SK-N-SH (cell line): ENCODE measurements at regions not wholly inside any gene's neighbourhood (a gene's known extent, or its start where the extent isn't known, plus 50 kb on each side); places are given as distances from the start of the nearest gene placed in this dataset.

Experiments
- CTCF ChIA-PET: fragments of 300-600, 350-600 bp; formaldehyde crosslinking; extraction: SDS; loops from one replicate; lab custom pipeline; 2021; lab: Yijun Ruan, JAX
- POLR2A ChIA-PET: fragments of 350-600 bp; sonication (Branson Sonifier 250); formaldehyde crosslinking; extraction: SDS; loops from one replicate; lab custom pipeline; 2020; ENCODE audit warnings: antibody characterized with exemption, inconsistent platforms; lab: Yijun Ruan, JAX
- DNase-seq: peaks from one replicate; pipeline ENCODE4 v3.0.0; 2012
- H2AFZ ChIP-seq: fragments of 200-600 bp; sonication (generic); 2 replicates; pipeline ENCODE4 v1.8.1; 2016; ENCODE audit warnings: antibody characterized with exemption, mild to moderate bottlenecking, low read depth
- H3F3A ChIP-seq: fragments of 200-600 bp; sonication (generic); replicated peaks from 2 replicates; pipeline ENCODE3; 2016; ENCODE audit warnings: antibody characterized with exemption, mild to moderate bottlenecking; ENCODE audit not compliant: insufficient read depth
- H3K27ac ChIP-seq, 2 experiments: fragments of 200-500 bp in 1 of 2; fragments of 200-600 bp in 1 of 2; sonication (Bioruptor generic) in 1 of 2; sonication (generic), shearing (Covaris generic) in 1 of 2; 2 replicates each; pipeline versions ENCODE4 v1.5.1 to v1.6.1; 2014 to 2016; ENCODE audit warnings: low read depth in 2 of 2, inconsistent platforms in 1 of 2, low read length in 1 of 2, mild to moderate bottlenecking in 1 of 2, mixed read lengths in 1 of 2
- H3K27me3 ChIP-seq: fragments of 200-600 bp; sonication (generic), shearing (Covaris generic); 2 replicates; pipeline ENCODE4 v1.6.1; 2016; ENCODE audit warnings: mixed run types; ENCODE audit not compliant: insufficient read depth
- H3K36me3 ChIP-seq, 2 experiments: fragments of 200-500 bp in 1 of 2; fragments of 200-600 bp in 1 of 2; sonication (Bioruptor generic) in 1 of 2; sonication (generic) in 1 of 2; replicated peaks in 1 of 2; 2 replicates each; pipeline versions ENCODE3 to v1.5.1; 2014 to 2016; ENCODE audit warnings: low read length in 1 of 2, mild to moderate bottlenecking in 1 of 2; ENCODE audit not compliant: insufficient read depth in 2 of 2, control insufficient read depth in 1 of 2
- H3K4me1 ChIP-seq, 2 experiments: fragments of 200-500 bp in 1 of 2; fragments of 200-600 bp in 1 of 2; sonication (Bioruptor generic) in 1 of 2; sonication (generic), shearing (Covaris generic) in 1 of 2; 2 replicates each; pipeline versions ENCODE4 v1.5.1 to v1.6.1; 2014 to 2016; ENCODE audit warnings: low read depth in 1 of 2, low read length in 1 of 2, mixed run types in 1 of 2; ENCODE audit not compliant: insufficient read depth in 2 of 2, control insufficient read depth in 1 of 2
- H3K4me2 ChIP-seq: fragments of 200-600 bp; sonication (generic), shearing (Covaris generic); 2 replicates; pipeline ENCODE4 v1.6.1; 2017; ENCODE audit warnings: mixed run types
- H3K4me3 ChIP-seq, 2 experiments: fragments of 200-500 bp in 1 of 2; fragments of 200-600 bp in 1 of 2; sonication (Bioruptor generic) in 1 of 2; sonication (generic), shearing (Covaris generic) in 1 of 2; 2 replicates each; pipeline versions ENCODE4 v1.5.1 to v1.8.1; 2014 to 2016; ENCODE audit warnings: low read depth in 2 of 2, inconsistent platforms in 1 of 2, low read length in 1 of 2, mild to moderate bottlenecking in 1 of 2, mixed read lengths in 1 of 2, moderate library complexity in 1 of 2
- H3K79me2 ChIP-seq: fragments of 200-600 bp; sonication (generic); 2 replicates; pipeline ENCODE4 v1.8.1; 2017; ENCODE audit warnings: mild to moderate bottlenecking; ENCODE audit not compliant: insufficient read depth
- H3K9ac ChIP-seq: fragments of 200-600 bp; sonication (generic); 2 replicates; pipeline ENCODE4 v1.6.1; 2017; ENCODE audit warnings: mixed run types
- H3K9me2 ChIP-seq: fragments of 200-600 bp; sonication (generic); 2 replicates; pipeline ENCODE4 v1.6.1; 2017; ENCODE audit warnings: mixed run types
- H3K9me3 ChIP-seq: fragments of 200-600 bp; sonication (generic); 2 replicates; pipeline ENCODE4 v1.6.1; 2017; ENCODE audit warnings: mixed run types, mild to moderate bottlenecking, moderate library complexity
- H4K20me1 ChIP-seq: fragments of 200-600 bp; sonication (generic); 2 replicates; pipeline ENCODE4 v1.6.1; 2017; ENCODE audit warnings: mild to moderate bottlenecking, mixed run types; ENCODE audit not compliant: insufficient read depth
- EP300 ChIP-seq, 2 experiments: IDR thresholded peaks; 2 replicates each; pipeline versions ENCODE4 v1.4.0 to v1.6.1; 2012; ENCODE audit warnings: borderline replicate concordance in 1 of 2, low read depth in 1 of 2, low read length in 1 of 2
- FOSL2 ChIP-seq: IDR thresholded peaks from 2 replicates; pipeline ENCODE4 v1.4.0; 2012; ENCODE audit warnings: low read depth, mild to moderate bottlenecking, moderate library complexity, borderline replicate concordance
- FOXJ3 ChIP-seq: sonication (generic); formaldehyde crosslinking; IDR thresholded peaks from 2 replicates; pipeline ENCODE4 v1.5.1; 2020; ENCODE audit warnings: mild to moderate bottlenecking, missing genetic modification reagents
- GATA2 ChIP-seq: sonication (generic); formaldehyde crosslinking; IDR thresholded peaks from 2 replicates; pipeline ENCODE4 v1.5.0; 2020; ENCODE audit warnings: mild to moderate bottlenecking, missing genetic modification reagents
- MEF2A ChIP-seq: IDR thresholded peaks from 2 replicates; pipeline ENCODE4 v1.4.0; 2012; ENCODE audit warnings: low read depth, borderline replicate concordance
- NRF1 ChIP-seq: IDR thresholded peaks from 2 replicates; pipeline ENCODE4 v1.6.1; 2012; ENCODE audit warnings: low read depth, mild to moderate bottlenecking, low read length
- RAD21 ChIP-seq: IDR thresholded peaks from 2 replicates; pipeline ENCODE4 v1.6.1; 2012; ENCODE audit warnings: mild to moderate bottlenecking, low read length
- RCOR1 ChIP-seq: fragments of 150-350 bp; IDR thresholded peaks from 2 replicates; pipeline ENCODE4 v1.6.1; 2017; ENCODE audit warnings: antibody characterized with exemption, low read length
- WGBS: methylation state at CpG from one replicate; pipeline ENCODE4 v1.1.6; 2017; ENCODE audit warnings: low lambda C conversion rate; 5-methylcytosine and 5-hydroxymethylcytosine counted together
- TF ChIP-seq, protein P1 (sequence below): IDR thresholded peaks from 2 replicates; pipeline ENCODE4; 2012
- TF ChIP-seq, protein P2 (sequence below): IDR thresholded peaks from 2 replicates; pipeline ENCODE4 v1.4.0; 2012; ENCODE audit warnings: low read depth

DNA sequence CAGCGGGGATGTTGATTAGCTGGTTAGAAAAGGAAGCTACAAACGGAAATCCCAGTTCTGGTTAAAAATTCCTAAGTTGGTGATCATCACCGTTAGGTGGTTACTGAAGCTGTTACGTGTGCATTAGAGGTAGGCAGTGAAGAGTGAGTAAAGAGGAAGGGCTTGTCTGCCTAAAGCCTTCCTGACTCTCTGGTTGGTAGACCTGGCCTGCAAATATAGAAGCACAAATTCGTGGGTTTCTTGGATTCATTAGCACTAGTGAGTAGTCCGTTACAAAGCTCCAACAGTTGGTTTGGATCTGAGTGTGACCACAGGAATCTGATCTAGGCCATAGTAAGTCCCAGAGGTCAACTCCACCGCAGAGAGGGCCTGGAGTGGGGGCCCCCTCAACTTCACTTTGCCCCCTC is 174.0 kb upstream of the TP63 start (continued):
- TF ChIP-seq, protein P1, sequence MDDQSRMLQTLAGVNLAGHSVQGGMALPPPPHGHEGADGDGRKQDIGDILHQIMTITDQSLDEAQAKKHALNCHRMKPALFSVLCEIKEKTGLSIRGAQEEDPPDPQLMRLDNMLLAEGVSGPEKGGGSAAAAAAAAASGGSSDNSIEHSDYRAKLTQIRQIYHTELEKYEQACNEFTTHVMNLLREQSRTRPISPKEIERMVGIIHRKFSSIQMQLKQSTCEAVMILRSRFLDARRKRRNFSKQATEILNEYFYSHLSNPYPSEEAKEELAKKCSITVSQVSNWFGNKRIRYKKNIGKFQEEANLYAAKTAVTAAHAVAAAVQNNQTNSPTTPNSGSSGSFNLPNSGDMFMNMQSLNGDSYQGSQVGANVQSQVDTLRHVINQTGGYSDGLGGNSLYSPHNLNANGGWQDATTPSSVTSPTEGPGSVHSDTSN = no peak

DNA sequence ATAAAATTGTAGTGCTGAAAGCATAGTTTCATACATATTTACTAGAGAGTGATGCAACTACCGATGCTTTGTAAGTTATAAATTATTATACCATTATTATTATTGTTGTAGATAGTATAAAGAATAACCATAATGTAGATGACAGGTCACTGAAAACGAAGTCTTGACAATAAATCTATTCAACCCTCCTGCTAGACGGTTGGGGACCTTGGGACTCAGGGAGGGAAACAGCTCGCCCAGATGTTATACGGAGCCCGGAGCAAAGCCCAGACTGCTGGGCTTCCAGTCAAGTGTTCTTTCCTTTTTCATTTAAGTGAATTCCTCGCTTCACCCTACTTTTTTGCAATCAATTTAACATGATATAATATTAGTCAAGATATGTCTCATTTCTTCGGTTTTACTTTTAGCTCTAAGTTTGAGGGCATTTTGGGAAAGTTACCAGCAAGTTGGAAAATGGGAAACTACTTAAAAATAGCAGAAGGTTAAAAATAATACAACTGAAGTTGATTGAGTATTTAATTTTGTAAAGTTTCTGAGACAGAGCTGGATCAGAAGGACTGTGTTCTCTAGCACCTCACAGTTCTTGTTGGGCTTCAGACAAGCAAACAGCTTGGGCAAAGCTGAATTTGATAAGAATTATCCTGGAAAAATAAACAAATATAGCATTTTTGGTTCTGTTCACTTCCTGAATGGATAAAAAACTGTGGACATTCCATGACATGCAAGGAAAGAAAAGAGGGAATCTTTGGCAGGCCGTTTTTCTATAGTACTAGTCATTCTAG is 173.4 kb upstream of the TP63 start:
- no peak overlapping the region for H3K27ac ChIP-seq
- no peaks in the 10 kb centered on the region for H3K36me3 ChIP-seq
- no peaks in the 10 kb centered on the region for H3F3A ChIP-seq
- H3K4me3 ChIP-seq = no peak overlapping the region
- no peak for DNase-seq
- POLR2A ChIA-PET = no interaction called here
- no peaks in the 10 kb centered on the region for H3K27me3 ChIP-seq
- H3K4me1 ChIP-seq = peaks cover 0 to 4% of the 10 kb centered on the region in 2 experiments; a peak in 1 of 4 replicates
- TF ChIP-seq RAD21 = no peak
- no peak for TF ChIP-seq EP300 (IDR thresholded peaks at IDR 0.05; ENCODE audit: borderline replicate concordance in 1 of 2, low read depth in 1 of 2, low read length in 1 of 2)
- TF ChIP-seq FOSL2 = no peak
- TF ChIP-seq, all 33 proteins: peak for 0
- Histone ChIP-seq H3K9me2 (no peaks in the 10 kb centered on the region), H2AFZ (no peak overlapping the region), H3K9me3 (no peaks in the 10 kb centered on the region), H4K20me1 (no peaks in the 10 kb centered on the region), H3K4me2 (no peak overlapping the region), H3K79me2 (no peaks in the 10 kb centered on the region), H3K9ac (no peak overlapping the region)
- CTCF ChIA-PET = no interaction called here
- WGBS = 28% methylated on average over 9 of the region's 9 CpGs

DNA sequence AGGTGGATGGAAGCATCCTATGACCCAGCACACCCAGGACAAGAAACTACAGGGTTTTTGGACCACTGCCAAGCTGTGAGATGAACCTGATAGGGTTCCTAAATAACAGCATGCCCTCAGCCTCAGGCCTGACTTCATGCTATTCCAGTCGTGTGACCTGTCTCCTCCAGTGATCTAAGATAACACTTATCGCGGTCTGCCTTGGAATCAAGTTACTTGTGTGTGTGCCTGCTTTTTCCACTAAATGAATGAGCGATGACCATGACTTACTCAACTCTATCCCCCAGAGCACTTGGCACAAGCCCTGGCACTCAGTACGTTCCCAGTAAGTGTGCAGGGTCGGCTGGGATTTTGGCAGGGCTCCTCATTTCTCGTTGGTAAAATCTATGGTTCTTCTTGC is 172.7 kb upstream of the TP63 start:
- Histone ChIP-seq H3K9ac (no peak overlapping the region), H2AFZ (no peak overlapping the region), H3K79me2 (no peaks in the 10 kb centered on the region), H3K9me2 (no peaks in the 10 kb centered on the region), H3K4me2 (no peak overlapping the region), H3F3A (no peaks in the 10 kb centered on the region), H3K4me3 (no peak overlapping the region), H3K36me3 (no peaks in the 10 kb centered on the region), H4K20me1 (no peaks in the 10 kb centered on the region), H3K9me3 (no peaks in the 10 kb centered on the region), H3K27me3 (no peaks in the 10 kb centered on the region), H3K27ac (no peak overlapping the region), H3K4me1 (peaks cover 0 to 4% of the 10 kb centered on the region in 2 experiments; a peak in 1 of 4 replicates)
- TF ChIP-seq, protein P2, sequence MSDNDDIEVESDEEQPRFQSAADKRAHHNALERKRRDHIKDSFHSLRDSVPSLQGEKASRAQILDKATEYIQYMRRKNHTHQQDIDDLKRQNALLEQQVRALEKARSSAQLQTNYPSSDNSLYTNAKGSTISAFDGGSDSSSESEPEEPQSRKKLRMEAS = no peak
- no peak for TF ChIP-seq MEF2A
- peak; percentile 97 for TF ChIP-seq GATA2 (CRISPR knock-in tag)
- TF ChIP-seq RCOR1 = peak; percentile 68; the same call in 1 of the 2 replicates
- TF ChIP-seq FOXJ3 = 0 out of 2 replicates have a peak, but pooled peaks have one; percentile 39
- peak in 1 of 2 experiments; percentile 55; a peak in 2 of 4 replicates for TF ChIP-seq EP300 (IDR thresholded peaks at IDR 0.05; ENCODE audit: borderline replicate concordance in 1 of 2, low read depth in 1 of 2, low read length in 1 of 2)
- TF ChIP-seq NRF1 = no peak
- DNase-seq = peak; percentile 64
- POLR2A ChIA-PET = no interaction called here
- CTCF ChIA-PET = no interaction called here
- 13% methylated on average over 7 of the region's 7 CpGs for WGBS
